Testis (tissue), 2 donors: ENCODE measurements at regions not wholly inside any gene's neighbourhood (a gene's known extent, or its start where the extent isn't known, plus 50 kb on each side); places are given as distances from the start of the nearest gene placed in this dataset.

Experiments
- CTCF ChIP-seq, 3 experiments: fragments of 450-650 bp in 2 of 3; fragments of 200-600 bp in 1 of 3; sonication (generic) in 1 of 3; IDR thresholded peaks; one replicate each; pipeline ENCODE4 v1.5.1; 2016 to 2019; ENCODE audit warnings: antibody characterized with exemption in 3 of 3, mild to moderate bottlenecking in 2 of 3, moderate library complexity in 1 of 3
- POLR2A ChIP-seq: fragments of 450-650 bp; IDR thresholded peaks from one replicate; pipeline ENCODE4 v1.6.1; 2017; ENCODE audit warnings: antibody characterized with exemption, mild to moderate bottlenecking, moderate library complexity

- no peak for TF ChIP-seq POLR2A
- TF ChIP-seq CTCF (IDR thresholded peaks at IDR 0.05), result no peak
Measured at GRCh38 chr9:99430301-99430700, 208.2 kb downstream of the SEC61B start.
